ENCODE measurements at regions not wholly inside any gene's neighbourhood (a gene's known extent, or its start where the extent isn't known, plus 50 kb on each side); places are given as distances from the start of the nearest gene placed in this dataset.

GRCh38 chr16:87058728-87059250 lies 258.4 kb downstream of the C16orf95 start:
- H3K4me1 ChIP-seq (ENCODE audit: control insufficient read depth, insufficient read depth, low read length), result no peaks in the 10 kb centered on the region
- no peak overlapping the region for H3K27ac ChIP-seq (ENCODE audit: low read depth, low read length)
- no peak overlapping the region for H3K4me3 ChIP-seq (ENCODE audit: low read length)
- no peaks in the 10 kb centered on the region for H3K36me3 Mint-ChIP-seq (ENCODE audit: low read depth)
- no peak for TF ChIP-seq CTCF (conservative IDR thresholded peaks at IDR 0.05)
- no peak overlapping the region for H3K27ac Mint-ChIP-seq
- H3K9ac ChIP-seq (ENCODE audit: extremely low read depth, low read length, poor library complexity, severe bottlenecking), result no peak overlapping the region
- H3K4me1 Mint-ChIP-seq, result peaks cover 4% of the 10 kb centered on the region
- peaks cover 9% of the 10 kb centered on the region for H3K9me3 ChIP-seq (ENCODE audit: control insufficient read depth, low read length)
- no peaks in the 10 kb centered on the region for H3K27me3 ChIP-seq (ENCODE audit: control insufficient read depth, insufficient read depth, low read length, poor library complexity, severe bottlenecking)
- DNase-seq, result peak; percentile 28
- H3K9me3 Mint-ChIP-seq, result peaks cover 9% of the 10 kb centered on the region
- WGBS, 2 experiments (ENCODE audit: insufficient coverage in 1 of 2, insufficient read length in 1 of 2), result 92 to 95% methylated on average over 13 to 17 of the region's 17 CpGs
- peaks cover 9% of the 10 kb centered on the region for H3K27me3 Mint-ChIP-seq (ENCODE audit: insufficient read depth)
- H3K36me3 ChIP-seq (ENCODE audit: control insufficient read depth, insufficient read depth, low read length), result no peaks in the 10 kb centered on the region
- no peak overlapping the region for H3K4me3 Mint-ChIP-seq

DNA sequence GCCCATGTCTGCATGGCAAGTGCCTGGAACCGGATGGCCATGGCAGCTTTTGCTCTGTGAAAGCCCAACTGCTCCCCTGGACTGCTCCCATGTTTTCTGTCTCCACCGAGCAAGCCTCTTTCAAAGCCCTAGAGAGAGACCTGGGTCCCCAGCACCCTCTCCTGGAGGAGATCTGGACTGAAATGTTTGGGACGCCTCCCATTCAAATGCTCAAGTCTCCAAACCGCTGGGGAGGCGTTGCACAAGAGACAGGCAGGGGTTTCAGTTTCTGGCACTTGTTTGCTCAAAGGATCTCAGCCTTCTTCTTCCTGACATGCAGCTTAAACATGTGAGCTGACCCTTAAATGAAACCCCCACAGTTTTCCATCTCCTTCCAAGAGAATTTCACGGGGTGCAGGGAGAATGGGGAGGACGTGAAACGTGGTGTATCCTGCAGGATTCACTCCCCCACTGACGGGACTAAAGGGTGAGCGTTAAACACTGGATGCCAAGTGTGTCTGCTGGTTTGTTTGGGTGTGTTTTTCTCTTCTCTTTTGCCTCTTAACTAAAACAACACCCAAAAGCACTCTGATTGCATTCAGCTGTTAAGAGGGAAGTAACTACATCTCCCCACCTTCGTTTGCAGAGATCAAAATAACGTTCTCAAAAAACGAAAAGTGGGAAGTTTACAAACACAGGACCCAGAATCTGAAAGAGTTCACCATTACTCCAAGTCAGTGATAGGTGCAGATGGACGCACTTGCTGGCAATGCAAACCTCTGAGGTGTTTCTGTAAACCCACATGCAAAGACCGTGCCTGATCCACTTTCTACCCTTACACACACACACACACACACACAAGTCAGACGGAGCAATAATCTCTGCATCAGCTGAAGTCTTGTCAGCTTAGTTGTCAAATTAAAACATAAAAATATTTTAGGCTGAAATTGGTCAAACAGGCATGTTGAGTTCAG lies 256.9 kb downstream of the C16orf95 start:
- no peaks in the 10 kb centered on the region for H3K36me3 ChIP-seq (ENCODE audit: control insufficient read depth, insufficient read depth, low read length)
- no peaks in the 10 kb centered on the region for H3K9me3 Mint-ChIP-seq
- H3K27me3 ChIP-seq (ENCODE audit: control insufficient read depth, insufficient read depth, low read length, poor library complexity, severe bottlenecking), result peaks cover 6% of the 10 kb centered on the region
- H3K4me3 ChIP-seq (ENCODE audit: low read length), result no peak overlapping the region
- peaks cover 7% of the 10 kb centered on the region for H3K4me1 Mint-ChIP-seq
- H3K9me3 ChIP-seq (ENCODE audit: control insufficient read depth, low read length), result no peaks in the 10 kb centered on the region
- WGBS, 2 experiments (ENCODE audit: insufficient coverage in 1 of 2, insufficient read length in 1 of 2), result 79 to 86% methylated on average over 10 to 16 of the region's 16 CpGs
- H3K9ac ChIP-seq (ENCODE audit: extremely low read depth, low read length, poor library complexity, severe bottlenecking), result no peak overlapping the region
- H3K27ac Mint-ChIP-seq, result no peak overlapping the region
- DNase-seq, result peak; percentile 67
- peak; percentile 56 for TF ChIP-seq CTCF (conservative IDR thresholded peaks at IDR 0.05)
- H3K4me1 ChIP-seq (ENCODE audit: control insufficient read depth, insufficient read depth, low read length), result no peaks in the 10 kb centered on the region
- H3K4me3 Mint-ChIP-seq, result no peak overlapping the region
- no peak overlapping the region for H3K27ac ChIP-seq (ENCODE audit: low read depth, low read length)
- no peaks in the 10 kb centered on the region for H3K27me3 Mint-ChIP-seq (ENCODE audit: insufficient read depth)
- H3K36me3 Mint-ChIP-seq (ENCODE audit: low read depth), result no peaks in the 10 kb centered on the region

GRCh38 chr16:87061243-87061920 lies 255.8 kb downstream of the C16orf95 start:
- H3K9ac ChIP-seq (ENCODE audit: extremely low read depth, low read length, poor library complexity, severe bottlenecking), result no peak overlapping the region
- no peaks in the 10 kb centered on the region for H3K9me3 ChIP-seq (ENCODE audit: control insufficient read depth, low read length)

More at GRCh38 chr16:87061243-87061920, 255.8 kb downstream of the C16orf95 start:
- no peaks in the 10 kb centered on the region for H3K27me3 Mint-ChIP-seq (ENCODE audit: insufficient read depth)
- H3K4me1 Mint-ChIP-seq, result peaks cover 15% of the 10 kb centered on the region
- WGBS, 2 experiments (ENCODE audit: insufficient coverage in 1 of 2, insufficient read length in 1 of 2), result 67 to 76% methylated on average over 1 to 5 of the region's 5 CpGs
- H3K9me3 Mint-ChIP-seq, result no peaks in the 10 kb centered on the region
- no peak overlapping the region for H3K27ac ChIP-seq (ENCODE audit: low read depth, low read length)
- no peaks in the 10 kb centered on the region for H3K36me3 ChIP-seq (ENCODE audit: control insufficient read depth, insufficient read depth, low read length)
- no peak for TF ChIP-seq CTCF (conservative IDR thresholded peaks at IDR 0.05)
- H3K4me1 ChIP-seq (ENCODE audit: control insufficient read depth, insufficient read depth, low read length), result no peaks in the 10 kb centered on the region
- H3K36me3 Mint-ChIP-seq (ENCODE audit: low read depth), result no peaks in the 10 kb centered on the region
- H3K27ac Mint-ChIP-seq, result no peak overlapping the region
- no peak overlapping the region for H3K4me3 Mint-ChIP-seq
- no peak for DNase-seq
- peaks cover 6% of the 10 kb centered on the region for H3K27me3 ChIP-seq (ENCODE audit: control insufficient read depth, insufficient read depth, low read length, poor library complexity, severe bottlenecking)
- H3K4me3 ChIP-seq (ENCODE audit: low read length), result no peak overlapping the region

Measured in endodermal cell (in vitro differentiated cells).